Colonic mucosa (tissue), 4 donors: ENCODE measurements at regions not wholly inside any gene's neighbourhood (a gene's known extent, or its start where the extent isn't known, plus 50 kb on each side); places are given as distances from the start of the nearest gene placed in this dataset.

Experiments
- DNase-seq: peaks from one replicate; pipeline ENCODE4 v3.0.0-alpha.2; 2020
- H3K27ac ChIP-seq: fragments of 200-600 bp; one replicate; pipeline ENCODE4 v1.8.0; 2021
- H3K27me3 ChIP-seq: fragments of 200-600 bp; one replicate; pipeline ENCODE4 v1.8.0; 2021
- H3K36me3 ChIP-seq: fragments of 200-600 bp; one replicate; pipeline ENCODE4 v1.8.0; 2021
- H3K4me1 ChIP-seq: fragments of 200-600 bp; one replicate; pipeline ENCODE4 v1.8.0; 2021; ENCODE audit warnings: mild to moderate bottlenecking
- H3K4me3 ChIP-seq: fragments of 200-600 bp; one replicate; pipeline ENCODE4 v1.8.0; 2021
- H3K9ac ChIP-seq, 2 donors: one replicate each; pipeline ENCODE4 v1.7.0; 2013; ENCODE audit warnings: control low read depth in 2 of 2, low read depth in 2 of 2, low read length in 2 of 2
- H3K9me3 ChIP-seq: fragments of 200-600 bp; one replicate; pipeline ENCODE4 v1.8.0; 2021
- CTCF ChIP-seq: fragments of 200-600 bp; IDR thresholded peaks from one replicate; pipeline ENCODE4 v1.8.0; 2022; ENCODE audit warnings: antibody characterized with exemption, mild to moderate bottlenecking
- intact Hi-C: fragments of 100-400 bp; cut with DNase I; formaldehyde crosslinking; loops from one replicate; pipeline ENCODE4 v1.14.1; 2022
- donor health status: healthy.
- donor health status: DM: no; HTN: no; CAD: no.
- donor health status: DM: no; HTN: no; CAD: no.

GRCh38 chr1:242770366-242770765 is 245.9 kb upstream of the PLD5 start:
- H3K4me3 ChIP-seq = no peak overlapping the region
- no peaks in the 10 kb centered on the region for H3K9me3 ChIP-seq
- H3K4me1 ChIP-seq = no peaks in the 10 kb centered on the region
- intact Hi-C loops = no loop called here
- no peaks in the 10 kb centered on the region for H3K27me3 ChIP-seq
- H3K36me3 ChIP-seq = no peaks in the 10 kb centered on the region
- H3K9ac ChIP-seq = no peak overlapping the region
- TF ChIP-seq CTCF = no peak
- no peak for DNase-seq
- H3K27ac ChIP-seq = no peak overlapping the region

GRCh38 chr1:242764161-242764560 is 239.7 kb upstream of the PLD5 start:
- Histone ChIP-seq H3K4me1 (no peaks in the 10 kb centered on the region), H3K4me3 (no peak overlapping the region), H3K9me3 (no peaks in the 10 kb centered on the region), H3K27me3 (no peaks in the 10 kb centered on the region), H3K36me3 (no peaks in the 10 kb centered on the region), H3K27ac (no peak overlapping the region), H3K9ac (no peak overlapping the region)
- DNase-seq = no peak
- no peak for TF ChIP-seq CTCF
- intact Hi-C loops = no loop called here

- no peaks in the 10 kb centered on the region for H3K36me3 ChIP-seq
- no peaks in the 10 kb centered on the region for H3K9me3 ChIP-seq
- no peaks in the 10 kb centered on the region for H3K27me3 ChIP-seq
- no peak overlapping the region for H3K27ac ChIP-seq
- no peak overlapping the region for H3K4me3 ChIP-seq
- no peak for TF ChIP-seq CTCF
- H3K4me1 ChIP-seq = no peaks in the 10 kb centered on the region
- intact Hi-C loops = no loop called here
- H3K9ac ChIP-seq = no peak overlapping the region
- no peak for DNase-seq
These were observed 237.1 kb upstream of the PLD5 start for GRCh38 chr1:242761556-242761955.

- H3K27me3 ChIP-seq = no peaks in the 10 kb centered on the region
- intact Hi-C loops = no loop called here
- H3K36me3 ChIP-seq = no peaks in the 10 kb centered on the region
- H3K4me3 ChIP-seq = no peak overlapping the region
- no peak for DNase-seq
- no peak overlapping the region for H3K27ac ChIP-seq
- H3K4me1 ChIP-seq = no peaks in the 10 kb centered on the region
- no peak for TF ChIP-seq CTCF
- no peak overlapping the region for H3K9ac ChIP-seq
- no peaks in the 10 kb centered on the region for H3K9me3 ChIP-seq
These were observed 230.4 kb upstream of the PLD5 start for GRCh38 chr1:242754926-242755325.

- intact Hi-C loops = no loop called here
- Histone ChIP-seq H3K9ac (no peak overlapping the region), H3K36me3 (no peaks in the 10 kb centered on the region), H3K4me3 (no peak overlapping the region), H3K27me3 (no peaks in the 10 kb centered on the region), H3K27ac (no peak overlapping the region), H3K9me3 (no peaks in the 10 kb centered on the region), H3K4me1 (no peaks in the 10 kb centered on the region)
- DNase-seq = no peak
- no peak for TF ChIP-seq CTCF
These were observed 229.6 kb upstream of the PLD5 start for GRCh38 chr1:242754125-242754524.

- TF ChIP-seq CTCF = no peak
- intact Hi-C loops = no loop called here
These were observed 222.7 kb upstream of the PLD5 start for GRCh38 chr1:242747233-242747632.

More at GRCh38 chr1:242747233-242747632, 222.7 kb upstream of the PLD5 start:
- Histone ChIP-seq H3K9ac (no peak overlapping the region), H3K27ac (no peak overlapping the region), H3K9me3 (no peaks in the 10 kb centered on the region), H3K27me3 (no peaks in the 10 kb centered on the region), H3K4me3 (no peak overlapping the region), H3K4me1 (no peaks in the 10 kb centered on the region), H3K36me3 (no peaks in the 10 kb centered on the region)
- no peak for DNase-seq
